ENCODE measurements at regions not wholly inside any gene's neighbourhood (a gene's known extent, or its start where the extent isn't known, plus 50 kb on each side); places are given as distances from the start of the nearest gene placed in this dataset.

DNA sequence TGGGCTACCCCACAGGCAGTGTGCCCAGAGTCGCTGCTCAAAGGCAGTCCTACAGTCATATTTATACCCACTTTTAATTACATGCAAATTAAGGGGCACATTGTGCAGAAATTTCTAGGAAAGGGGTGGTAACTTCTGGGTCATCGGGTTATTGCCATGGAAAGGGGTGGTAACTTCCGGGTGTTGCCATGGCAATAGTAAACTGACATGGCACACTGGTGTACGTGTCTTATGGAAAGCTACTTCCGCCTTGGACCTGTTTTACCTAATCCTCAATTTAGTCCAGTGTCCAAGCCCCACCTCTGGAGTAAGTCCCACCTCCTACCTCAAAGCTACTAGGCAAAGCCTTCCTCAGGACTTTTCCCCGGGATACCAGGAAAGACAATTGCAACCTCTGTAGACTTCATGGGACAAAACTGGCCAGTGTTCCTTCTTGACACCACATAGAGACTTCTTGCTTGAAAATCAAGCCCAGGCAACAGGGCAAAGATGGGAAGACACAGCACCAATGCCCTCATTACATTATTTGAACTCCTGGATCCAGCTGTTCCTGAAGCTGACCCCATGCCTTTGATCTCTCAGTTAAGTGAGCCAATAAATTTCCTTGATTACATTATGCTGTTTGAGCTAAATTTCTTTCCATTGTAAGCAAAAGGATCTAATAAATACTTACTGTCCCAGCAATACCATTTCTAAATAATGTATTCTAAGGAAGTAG lies 63.3 kb upstream of the AGAP1 start:
- WGBS (ENCODE audit: extremely low coverage, insufficient coverage, insufficient read length), result no CpG with 5 or more reads among the region's 6 CpGs
- Histone ChIP-seq H3K14ac (ENCODE audit: low read length) (no peak overlapping the region), H4K12ac (ENCODE audit: low read depth, low read length) (no peak overlapping the region), H2BK5ac (ENCODE audit: low read depth, low read length, poor library complexity) (no peak overlapping the region), H3K4me2 (ENCODE audit: low read length) (no peak overlapping the region), H3K4me1 (ENCODE audit: control insufficient read depth in 1 of 2, insufficient read depth in 2 of 2, low read length in 2 of 2) (no peaks in the 10 kb centered on the region), H3K18ac (ENCODE audit: low read length) (no peak overlapping the region), H3K27me3 (ENCODE audit: insufficient read depth, low read length) (no peaks in the 10 kb centered on the region), H2BK120ac (ENCODE audit: insufficient read depth, low read length, poor library complexity) (no peak overlapping the region), H3K79me2 (ENCODE audit: control insufficient read depth, insufficient read depth, low read length, poor library complexity) (no peaks in the 10 kb centered on the region), H3K9me3 (ENCODE audit: insufficient read depth, low read depth, low read length) (peaks cover 14% of the 10 kb centered on the region), H4K91ac (ENCODE audit: low read depth, low read length) (no peak overlapping the region), H3K9ac (ENCODE audit: low read length) (peak overlapping the region; percentile 54), H2AK5ac (ENCODE audit: low read length) (no peak overlapping the region), H4K8ac (ENCODE audit: low read depth, low read length) (no peak overlapping the region), H3K4me3 (ENCODE audit: low read depth, low read length) (no peak overlapping the region), H3K4ac (ENCODE audit: low read depth, low read length) (no peak overlapping the region), H3K36me3 (ENCODE audit: control insufficient read depth in 1 of 2, insufficient read depth in 2 of 2, low read length in 2 of 2) (no peaks in the 10 kb centered on the region), H3K23ac (ENCODE audit: low read length) (no peak overlapping the region), H3K79me1 (ENCODE audit: low read length) (no peaks in the 10 kb centered on the region), H2BK12ac (ENCODE audit: low read length) (no peak overlapping the region), H3K27ac (ENCODE audit: low read depth, low read length) (no peak overlapping the region), H2AFZ (ENCODE audit: insufficient read depth, low read length, poor library complexity) (no peak overlapping the region)
- DNase-seq, result no peak

DNA sequence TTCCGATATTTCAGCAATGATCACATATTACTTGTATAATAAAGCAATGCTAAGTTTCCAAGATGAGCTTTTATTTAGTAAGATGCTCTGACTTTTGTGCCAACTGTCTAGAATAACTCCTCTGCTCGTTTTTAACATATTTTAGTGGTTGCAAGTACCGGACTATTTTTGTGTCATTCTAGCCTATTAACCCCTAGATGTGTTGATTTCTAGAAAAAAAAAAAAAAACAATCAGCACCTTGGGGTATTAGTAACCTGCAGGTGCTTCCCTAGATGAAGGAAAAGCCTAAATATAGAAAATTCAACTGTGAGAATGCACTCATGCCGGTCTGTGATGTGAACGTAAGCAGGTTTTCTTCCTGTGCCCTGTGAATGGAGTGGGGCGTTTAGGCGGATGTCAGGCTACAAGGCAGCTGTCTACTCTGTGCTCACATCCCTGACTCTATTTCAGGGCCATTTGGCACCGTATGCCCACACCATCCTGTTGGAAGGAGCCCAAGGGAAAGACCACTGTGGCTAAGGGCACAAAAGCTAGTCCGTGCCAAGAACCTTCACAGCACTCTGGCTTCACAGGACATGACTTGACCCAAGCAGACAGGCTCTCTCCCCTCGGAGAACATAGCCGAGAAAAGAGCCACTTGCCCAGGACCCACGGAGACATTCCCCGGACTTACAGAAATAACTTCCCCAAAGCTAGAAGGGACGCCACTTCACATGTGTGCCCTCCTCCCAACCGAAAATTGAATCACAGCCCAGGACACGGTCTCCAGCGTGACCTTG lies 60.9 kb upstream of the AGAP1 start:
- Histone ChIP-seq H2AK5ac (ENCODE audit: low read length) (no peak overlapping the region), H2BK120ac (ENCODE audit: insufficient read depth, low read length, poor library complexity) (no peak overlapping the region), H3K4me1 (ENCODE audit: control insufficient read depth in 1 of 2, insufficient read depth in 2 of 2, low read length in 2 of 2) (no peaks in the 10 kb centered on the region), H3K36me3 (ENCODE audit: control insufficient read depth in 1 of 2, insufficient read depth in 2 of 2, low read length in 2 of 2) (no peaks in the 10 kb centered on the region), H3K18ac (ENCODE audit: low read length) (no peak overlapping the region), H2BK5ac (ENCODE audit: low read depth, low read length, poor library complexity) (no peak overlapping the region), H3K9me3 (ENCODE audit: insufficient read depth, low read depth, low read length) (peaks cover 7% of the 10 kb centered on the region), H3K23ac (ENCODE audit: low read length) (no peak overlapping the region), H3K4me2 (ENCODE audit: low read length) (no peak overlapping the region), H4K12ac (ENCODE audit: low read depth, low read length) (no peak overlapping the region), H3K79me1 (ENCODE audit: low read length) (no peaks in the 10 kb centered on the region), H2AFZ (ENCODE audit: insufficient read depth, low read length, poor library complexity) (no peak overlapping the region), H4K91ac (ENCODE audit: low read depth, low read length) (no peak overlapping the region), H3K9ac (ENCODE audit: low read length) (peak overlapping the region; percentile 70), H4K8ac (ENCODE audit: low read depth, low read length) (no peak overlapping the region), H3K14ac (ENCODE audit: low read length) (no peak overlapping the region), H3K4ac (ENCODE audit: low read depth, low read length) (no peak overlapping the region), H2BK12ac (ENCODE audit: low read length) (no peak overlapping the region), H3K4me3 (ENCODE audit: low read depth, low read length) (no peak overlapping the region), H3K27ac (ENCODE audit: low read depth, low read length) (no peak overlapping the region), H3K79me2 (ENCODE audit: control insufficient read depth, insufficient read depth, low read length, poor library complexity) (no peaks in the 10 kb centered on the region), H3K27me3 (ENCODE audit: insufficient read depth, low read length) (no peaks in the 10 kb centered on the region)
- no CpG with 5 or more reads among the region's 17 CpGs for WGBS (ENCODE audit: extremely low coverage, insufficient coverage, insufficient read length)
- no peak for DNase-seq

GRCh38 chr2:235433860-235434259 lies 60.0 kb upstream of the AGAP1 start:
- Histone ChIP-seq H3K4ac (ENCODE audit: low read depth, low read length) (no peak overlapping the region), H3K79me2 (ENCODE audit: control insufficient read depth, insufficient read depth, low read length, poor library complexity) (no peaks in the 10 kb centered on the region), H3K9ac (ENCODE audit: low read length) (no peak overlapping the region), H3K14ac (ENCODE audit: low read length) (no peak overlapping the region), H3K27me3 (ENCODE audit: insufficient read depth, low read length) (no peaks in the 10 kb centered on the region), H3K36me3 (ENCODE audit: control insufficient read depth in 1 of 2, insufficient read depth in 2 of 2, low read length in 2 of 2) (no peaks in the 10 kb centered on the region), H2BK120ac (ENCODE audit: insufficient read depth, low read length, poor library complexity) (no peak overlapping the region), H3K79me1 (ENCODE audit: low read length) (no peaks in the 10 kb centered on the region), H3K4me1 (ENCODE audit: control insufficient read depth in 1 of 2, insufficient read depth in 2 of 2, low read length in 2 of 2) (no peaks in the 10 kb centered on the region), H3K18ac (ENCODE audit: low read length) (no peak overlapping the region), H4K91ac (ENCODE audit: low read depth, low read length) (no peak overlapping the region), H3K4me2 (ENCODE audit: low read length) (no peak overlapping the region), H2AK5ac (ENCODE audit: low read length) (no peak overlapping the region), H3K9me3 (ENCODE audit: insufficient read depth, low read depth, low read length) (peaks cover 4% of the 10 kb centered on the region), H2BK5ac (ENCODE audit: low read depth, low read length, poor library complexity) (no peak overlapping the region), H2BK12ac (ENCODE audit: low read length) (no peak overlapping the region), H4K8ac (ENCODE audit: low read depth, low read length) (no peak overlapping the region), H3K23ac (ENCODE audit: low read length) (no peak overlapping the region), H3K27ac (ENCODE audit: low read depth, low read length) (no peak overlapping the region), H2AFZ (ENCODE audit: insufficient read depth, low read length, poor library complexity) (no peak overlapping the region), H4K12ac (ENCODE audit: low read depth, low read length) (no peak overlapping the region), H3K4me3 (ENCODE audit: low read depth, low read length) (no peak overlapping the region)
- no CpG with 5 or more reads among the region's 4 CpGs for WGBS (ENCODE audit: extremely low coverage, insufficient coverage, insufficient read length)
- DNase-seq, result no peak

- Histone ChIP-seq H3K4me2 (ENCODE audit: low read length) (no peak overlapping the region), H3K79me2 (ENCODE audit: control insufficient read depth, insufficient read depth, low read length, poor library complexity) (no peaks in the 10 kb centered on the region), H3K4me1 (ENCODE audit: control insufficient read depth in 1 of 2, insufficient read depth in 2 of 2, low read length in 2 of 2) (no peaks in the 10 kb centered on the region), H3K79me1 (ENCODE audit: low read length) (no peaks in the 10 kb centered on the region), H3K9ac (ENCODE audit: low read length) (no peak overlapping the region), H3K23ac (ENCODE audit: low read length) (no peak overlapping the region), H2BK12ac (ENCODE audit: low read length) (no peak overlapping the region), H3K9me3 (ENCODE audit: insufficient read depth, low read depth, low read length) (peaks cover 5% of the 10 kb centered on the region), H3K4me3 (ENCODE audit: low read depth, low read length) (no peak overlapping the region), H2AK5ac (ENCODE audit: low read length) (no peak overlapping the region), H3K27ac (ENCODE audit: low read depth, low read length) (no peak overlapping the region), H3K27me3 (ENCODE audit: insufficient read depth, low read length) (no peaks in the 10 kb centered on the region), H4K91ac (ENCODE audit: low read depth, low read length) (no peak overlapping the region), H3K36me3 (ENCODE audit: control insufficient read depth in 1 of 2, insufficient read depth in 2 of 2, low read length in 2 of 2) (no peaks in the 10 kb centered on the region), H3K4ac (ENCODE audit: low read depth, low read length) (no peak overlapping the region), H3K14ac (ENCODE audit: low read length) (no peak overlapping the region), H4K8ac (ENCODE audit: low read depth, low read length) (no peak overlapping the region), H4K12ac (ENCODE audit: low read depth, low read length) (no peak overlapping the region), H2BK120ac (ENCODE audit: insufficient read depth, low read length, poor library complexity) (no peak overlapping the region), H2BK5ac (ENCODE audit: low read depth, low read length, poor library complexity) (no peak overlapping the region), H3K18ac (ENCODE audit: low read length) (no peak overlapping the region), H2AFZ (ENCODE audit: insufficient read depth, low read length, poor library complexity) (no peak overlapping the region)
- DNase-seq, result no peak
- WGBS (ENCODE audit: extremely low coverage, insufficient coverage, insufficient read length), result no CpG with 5 or more reads among the region's 18 CpGs
Observed at GRCh38 chr2:235439959-235440662, 53.7 kb upstream of the AGAP1 start.

All from trophoblast cell (in vitro differentiated cells and primary cell).